ENCODE measurements at regions not wholly inside any gene's neighbourhood (a gene's known extent, or its start where the extent isn't known, plus 50 kb on each side); places are given as distances from the start of the nearest gene placed in this dataset.

- TF ChIP-seq CTCF (conservative IDR thresholded peaks at IDR 0.05 in 1 of 2, IDR thresholded peaks at IDR 0.05 in 1 of 2; ENCODE audit: extremely low read depth in 1 of 2, insufficient read depth in 1 of 2, low read depth in 1 of 2, low read length in 2 of 2) (no peak), EZH2 (IDR thresholded peaks at IDR 0.05; ENCODE audit: borderline replicate concordance, low read length) (no peak)
These were observed 61.8 kb upstream of the LIPC start for GRCh38 chr15:58369956-58370355.

Data from mammary epithelial cell (primary cell).